H1 (cell line): ENCODE measurements at regions not wholly inside any gene's neighbourhood (a gene's known extent, or its start where the extent isn't known, plus 50 kb on each side); places are given as distances from the start of the nearest gene placed in this dataset.

ENCODE experiments used
- CTCF ChIA-PET: fragments of 300-600 bp; sonication (Branson Sonifier 250); formaldehyde crosslinking; loops from one replicate; lab custom pipeline; 2021; ENCODE audit not compliant: partially characterized antibody; lab: Charles Lee
- POLR2A ChIA-PET: fragments of 300-600 bp; sonication (Branson Sonifier 250); formaldehyde crosslinking; loops from one replicate; lab custom pipeline; 2021; ENCODE audit warnings: inconsistent platforms; ENCODE audit not compliant: partially characterized antibody; lab: Charles Lee
- DNase-seq, 2 experiments: peaks; one replicate each; pipeline versions ENCODE4 v3.0.0 to v3.0.0-alpha.2; 2010 to 2022; ENCODE audit warnings: low spot score in 2 of 2, low read depth in 1 of 2, mixed read lengths in 1 of 2
- FAIRE-seq: peaks from 2 replicates; lab custom pipeline; 2011; peaks lifted over from hg19 to GRCh38; lab: Jason Lieb, UNC
- H2AFZ ChIP-seq: 2 replicates; pipeline ENCODE4 v1.8.1; 2012; ENCODE audit warnings: low read length, inconsistent platforms
- H2AK5ac ChIP-seq: 2 replicates; pipeline ENCODE4 v1.6.1; 2013; ENCODE audit warnings: low read depth, low read length
- H2BK120ac ChIP-seq: replicated peaks from 2 replicates; pipeline ENCODE3; 2013; ENCODE audit warnings: low read depth, low read length, inconsistent platforms
- H2BK12ac ChIP-seq: 2 replicates; pipeline ENCODE4 v1.6.1; 2013; ENCODE audit warnings: low read depth, low read length
- H2BK15ac ChIP-seq: 2 replicates; pipeline ENCODE4 v1.6.1; 2013; ENCODE audit warnings: low read length
- H2BK20ac ChIP-seq: 2 replicates; pipeline ENCODE4 v1.6.1; 2013; ENCODE audit warnings: low read length
- H2BK5ac ChIP-seq: 2 replicates; pipeline ENCODE4 v1.6.1; 2013; ENCODE audit warnings: low read depth, low read length
- H3K14ac ChIP-seq: 2 replicates; pipeline ENCODE4 v1.6.1; 2013; ENCODE audit warnings: inconsistent platforms; ENCODE audit not compliant: insufficient read length
- H3K18ac ChIP-seq: 2 replicates; pipeline ENCODE4 v1.6.1; 2013; ENCODE audit warnings: low read length; ENCODE audit errors: extremely low read depth
- H3K23ac ChIP-seq: 2 replicates; pipeline ENCODE4 v1.6.1; 2013; ENCODE audit warnings: inconsistent platforms; ENCODE audit not compliant: insufficient read length
- H3K23me2 ChIP-seq: 2 replicates; pipeline ENCODE4 v1.6.1; 2013; ENCODE audit warnings: low read depth, low read length
- H3K27ac ChIP-seq: 2 replicates; pipeline ENCODE4 v1.6.1; 2011; ENCODE audit warnings: low read depth, low read length, inconsistent platforms
- H3K27me3 ChIP-seq, 4 experiments: replicated peaks in 1 of 4; 1 replicate in 1 of 4; 2 replicates in 3 of 4; pipeline versions ENCODE4 v1.6.1 to v1.8.1; 2011 to 2013; ENCODE audit warnings: low read length in 3 of 4, mild to moderate bottlenecking in 3 of 4, inconsistent platforms in 2 of 4, mixed read lengths in 2 of 4, moderate library complexity in 1 of 4; ENCODE audit not compliant: control insufficient read depth in 3 of 4, insufficient read depth in 3 of 4; ENCODE audit errors: extremely low read depth in 1 of 4
- H3K36me3 ChIP-seq, 4 experiments: 2 replicates each; pipeline versions ENCODE4 v1.6.1 to v1.8.1; 2011 to 2013; ENCODE audit warnings: mild to moderate bottlenecking in 4 of 4, low read length in 3 of 4, moderate library complexity in 2 of 4, control low read depth in 1 of 4, inconsistent platforms in 1 of 4; ENCODE audit not compliant: insufficient read depth in 4 of 4, control insufficient read depth in 2 of 4
- H3K4ac ChIP-seq: replicated peaks from 2 replicates; pipeline ENCODE3; 2013; ENCODE audit warnings: low read length, low read depth, mixed read lengths, inconsistent platforms; ENCODE audit not compliant: insufficient read length
- H3K4me1 ChIP-seq, 4 experiments: replicated peaks in 1 of 4; 1 replicate in 1 of 4; 2 replicates in 3 of 4; pipeline versions ENCODE4 v1.6.1 to v1.8.1; 2011 to 2013; ENCODE audit warnings: low read length in 3 of 4, inconsistent platforms in 2 of 4, mixed read lengths in 1 of 4; ENCODE audit not compliant: insufficient read depth in 4 of 4, control insufficient read depth in 3 of 4
- H3K4me2 ChIP-seq, 2 experiments: 2 replicates each; pipeline versions ENCODE4 v1.6.1 to v1.8.1; 2011 to 2013; ENCODE audit warnings: low read depth in 2 of 2, low read length in 2 of 2, control low read depth in 1 of 2, inconsistent platforms in 1 of 2, mild to moderate bottlenecking in 1 of 2; ENCODE audit not compliant: insufficient read depth in 1 of 2
- H3K4me3 ChIP-seq, 4 experiments: fragments of 200-600, 300-600 bp in 1 of 4; sonication (generic), shearing (Covaris generic), sonication (Bioruptor Twin) in 1 of 4; 2 replicates each; pipeline versions ENCODE4 v1.5.1 to v1.8.1; 2011 to 2016; ENCODE audit warnings: low read length in 4 of 4, low read depth in 3 of 4, control low read depth in 2 of 4, inconsistent platforms in 2 of 4, mild to moderate bottlenecking in 2 of 4, mixed read lengths in 1 of 4, moderate library complexity in 1 of 4; ENCODE audit not compliant: insufficient read depth in 2 of 4; ENCODE audit errors: extremely low read depth in 1 of 4
- H3K56ac ChIP-seq: replicated peaks from 2 replicates; pipeline ENCODE3; 2013; ENCODE audit warnings: low read depth, mild to moderate bottlenecking, mixed read lengths, low read length, inconsistent platforms; ENCODE audit not compliant: insufficient read length
- H3K79me1 ChIP-seq: 2 replicates; pipeline ENCODE4 v1.6.1; 2013; ENCODE audit warnings: low read depth, low read length, control low read depth
- H3K79me2 ChIP-seq, 2 experiments: 2 replicates each; pipeline versions ENCODE4 v1.6.1 to v1.8.1; 2012 to 2013; ENCODE audit warnings: low read length in 2 of 2, mild to moderate bottlenecking in 2 of 2, inconsistent platforms in 1 of 2; ENCODE audit not compliant: insufficient read depth in 2 of 2, control insufficient read depth in 1 of 2
- H3K9ac ChIP-seq, 4 experiments: replicated peaks in 1 of 4; 1 replicate in 1 of 4; 2 replicates in 3 of 4; pipeline versions ENCODE4 v1.6.1 to v1.8.1; 2011 to 2013; ENCODE audit warnings: low read depth in 3 of 4, low read length in 3 of 4, control low read depth in 2 of 4, mild to moderate bottlenecking in 2 of 4, moderate library complexity in 2 of 4, inconsistent platforms in 1 of 4; ENCODE audit errors: extremely low read depth in 1 of 4
- H3K9me3 ChIP-seq, 2 experiments: 2 replicates each; pipeline versions ENCODE4 v1.6.1 to v1.8.1; 2012 to 2013; ENCODE audit warnings: mild to moderate bottlenecking in 2 of 2, moderate library complexity in 2 of 2, control low read depth in 1 of 2, inconsistent platforms in 1 of 2, low read depth in 1 of 2, low read length in 1 of 2, mixed read lengths in 1 of 2; ENCODE audit not compliant: insufficient read depth in 2 of 2
- H4K20me1 ChIP-seq, 2 experiments: replicated peaks in 1 of 2; 2 replicates each; pipeline versions ENCODE3 to v1.8.1; 2011 to 2013; ENCODE audit warnings: inconsistent platforms in 2 of 2, low read length in 2 of 2, mild to moderate bottlenecking in 1 of 2; ENCODE audit not compliant: insufficient read depth in 2 of 2, control insufficient read depth in 1 of 2
- H4K5ac ChIP-seq: 2 replicates; pipeline ENCODE4 v1.6.1; 2013; ENCODE audit warnings: low read length, low read depth, mixed read lengths, inconsistent platforms; ENCODE audit not compliant: insufficient read length
- H4K8ac ChIP-seq: 2 replicates; pipeline ENCODE4 v1.8.0; 2013; ENCODE audit warnings: mild to moderate bottlenecking, moderate library complexity, low read length, inconsistent platforms; ENCODE audit not compliant: insufficient read depth; ENCODE audit errors: extremely low read depth
- H4K91ac ChIP-seq: replicated peaks from 2 replicates; pipeline ENCODE3; 2013; ENCODE audit warnings: low read length, mixed read lengths, inconsistent platforms; ENCODE audit not compliant: insufficient read length
- CBX8 ChIP-seq: fragments of 300-800, 300-1000 bp; sonication (generic); IDR thresholded peaks from 2 replicates; pipeline ENCODE4 v1.7.1; 2016; ENCODE audit warnings: low read depth, low read length, borderline replicate concordance
- KDM1A ChIP-seq: fragments of 200-600, 300-600 bp; sonication (generic); IDR thresholded peaks from 2 replicates; pipeline ENCODE4 v1.7.1; 2016; ENCODE audit warnings: mild to moderate bottlenecking, low read length, borderline replicate concordance
- MAX ChIP-seq: IDR thresholded peaks from 2 replicates; pipeline ENCODE4 v1.6.1; 2012; ENCODE audit warnings: inconsistent platforms
- RNF2 ChIP-seq: fragments of 200-900, 300-1000 bp; sonication (generic); IDR thresholded peaks from 2 replicates; pipeline ENCODE4 v1.7.1; 2016; ENCODE audit warnings: borderline replicate concordance, low read depth, mild to moderate bottlenecking, antibody characterized with exemption, low read length; ENCODE audit not compliant: poor library complexity, severe bottlenecking; ENCODE audit errors: missing control alignments
- WGBS, 2 experiments: shearing (Covaris generic) in 1 of 2; methylation state at CpG; one replicate each; pipeline versions ENCODE4 v1.1.6 to v1.1.7; 2013 to 2015; ENCODE audit warnings: low lambda C conversion rate in 2 of 2, mixed read lengths in 2 of 2, inconsistent platforms in 1 of 2, low coverage in 1 of 2, missing lambda C conversion rate in 1 of 2; ENCODE audit not compliant: insufficient replicate concordance in 2 of 2, insufficient coverage in 1 of 2, insufficient read length in 1 of 2; ENCODE audit errors: extremely low coverage in 1 of 2, missing lambda C conversion rate in 1 of 2; 5-methylcytosine and 5-hydroxymethylcytosine counted together

- WGBS, 2 experiments, result 84% methylated on average over 2 of the region's 2 CpGs; no CpG with 5 or more reads in 1 of the 2 experiments
These were observed 267.9 kb downstream of the PLA2G4A start for GRCh38 chr1:187096689-187097088.

More at GRCh38 chr1:187096689-187097088, 267.9 kb downstream of the PLA2G4A start:
- Histone ChIP-seq H4K5ac (no peak overlapping the region), H3K4me3 (no peak overlapping the region), H3K36me3 (no peaks in the 10 kb centered on the region), H3K79me2 (no peaks in the 10 kb centered on the region), H3K9ac (no peak overlapping the region), H3K27ac (no peak overlapping the region), H3K18ac (no peak overlapping the region), H3K79me1 (no peaks in the 10 kb centered on the region), H3K4me1 (no peaks in the 10 kb centered on the region), H2AK5ac (no peak overlapping the region), H3K14ac (no peak overlapping the region), H2BK20ac (no peak overlapping the region), H4K20me1 (no peaks in the 10 kb centered on the region), H3K56ac (no peak overlapping the region), H3K23ac (no peak overlapping the region), H4K8ac (no peak overlapping the region), H3K27me3 (no peaks in the 10 kb centered on the region), H3K4me2 (no peak overlapping the region), H2BK12ac (no peak overlapping the region), H2BK120ac (no peak overlapping the region), H2BK5ac (no peak overlapping the region), H2AFZ (no peak overlapping the region), H3K9me3 (no peaks in the 10 kb centered on the region), H3K23me2 (no peaks in the 10 kb centered on the region), H2BK15ac (no peak overlapping the region), H3K4ac (no peak overlapping the region), H4K91ac (no peak overlapping the region)
- TF ChIP-seq KDM1A, result no peak
- TF ChIP-seq RNF2, result no peak
- no peak for TF ChIP-seq MAX
- no peak for TF ChIP-seq CBX8
- CTCF ChIA-PET, result no interaction called here
- POLR2A ChIA-PET, result no interaction called here
- no peak for DNase-seq
- no peak for FAIRE-seq
